ENCODE measurements at regions not wholly inside any gene's neighbourhood (a gene's known extent, or its start where the extent isn't known, plus 50 kb on each side); places are given as distances from the start of the nearest gene placed in this dataset.

DNA sequence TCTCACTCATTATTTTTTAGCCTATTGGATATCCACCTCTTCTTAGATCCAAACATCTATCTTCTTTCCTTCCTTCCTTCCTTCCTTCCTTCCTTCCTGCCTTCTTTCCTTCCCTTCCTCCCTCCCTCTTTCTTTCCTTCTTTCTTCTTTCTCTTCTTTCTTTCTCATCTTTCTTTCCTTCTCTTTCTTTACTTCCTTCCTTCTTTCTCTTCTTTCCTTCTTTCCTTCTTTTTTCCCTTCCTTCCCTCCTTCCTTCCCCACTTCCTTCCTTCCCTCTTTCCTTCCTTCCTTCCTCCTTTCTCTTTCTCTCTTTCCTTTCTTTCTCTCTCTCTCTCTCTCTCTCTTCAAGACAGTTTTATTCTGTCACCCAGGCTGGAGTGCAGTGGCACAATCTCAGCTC lies 1239.8 kb downstream of the PCDH7 start:
- H3F3A ChIP-seq (ENCODE audit: low read depth), result no peaks in the 10 kb centered on the region
- no peaks in the 10 kb centered on the region for H3K79me2 ChIP-seq (ENCODE audit: insufficient read depth, low read length)
- no peak overlapping the region for H2AFZ ChIP-seq (ENCODE audit: low read length)
- H4K20me1 ChIP-seq (ENCODE audit: insufficient read depth, low read length, poor library complexity, severe bottlenecking), result no peaks in the 10 kb centered on the region
- H3K27me3 ChIP-seq (ENCODE audit: insufficient read depth, low read length, poor library complexity, severe bottlenecking), result no peaks in the 10 kb centered on the region
- H3K36me3 ChIP-seq (ENCODE audit: insufficient read depth, low read length), result no peaks in the 10 kb centered on the region
- no peak overlapping the region for H3K4me3 ChIP-seq (ENCODE audit: low read length, poor library complexity, severe bottlenecking)
- TF ChIP-seq, protein P1, sequence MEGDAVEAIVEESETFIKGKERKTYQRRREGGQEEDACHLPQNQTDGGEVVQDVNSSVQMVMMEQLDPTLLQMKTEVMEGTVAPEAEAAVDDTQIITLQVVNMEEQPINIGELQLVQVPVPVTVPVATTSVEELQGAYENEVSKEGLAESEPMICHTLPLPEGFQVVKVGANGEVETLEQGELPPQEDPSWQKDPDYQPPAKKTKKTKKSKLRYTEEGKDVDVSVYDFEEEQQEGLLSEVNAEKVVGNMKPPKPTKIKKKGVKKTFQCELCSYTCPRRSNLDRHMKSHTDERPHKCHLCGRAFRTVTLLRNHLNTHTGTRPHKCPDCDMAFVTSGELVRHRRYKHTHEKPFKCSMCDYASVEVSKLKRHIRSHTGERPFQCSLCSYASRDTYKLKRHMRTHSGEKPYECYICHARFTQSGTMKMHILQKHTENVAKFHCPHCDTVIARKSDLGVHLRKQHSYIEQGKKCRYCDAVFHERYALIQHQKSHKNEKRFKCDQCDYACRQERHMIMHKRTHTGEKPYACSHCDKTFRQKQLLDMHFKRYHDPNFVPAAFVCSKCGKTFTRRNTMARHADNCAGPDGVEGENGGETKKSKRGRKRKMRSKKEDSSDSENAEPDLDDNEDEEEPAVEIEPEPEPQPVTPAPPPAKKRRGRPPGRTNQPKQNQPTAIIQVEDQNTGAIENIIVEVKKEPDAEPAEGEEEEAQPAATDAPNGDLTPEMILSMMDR (conservative IDR thresholded peaks at IDR 0.05; ENCODE audit: low read length), result no peak
- no peak for TF ChIP-seq EZH2phosphoT487 (IDR thresholded peaks at IDR 0.05; ENCODE audit: borderline replicate concordance)
- no peak overlapping the region for H3K4me2 ChIP-seq (ENCODE audit: low read depth, low read length, poor library complexity, severe bottlenecking)
- H3K9me3 ChIP-seq (ENCODE audit: insufficient read depth, low read depth, low read length), result no peaks in the 10 kb centered on the region
- H3K9ac ChIP-seq (ENCODE audit: low read depth, low read length, poor library complexity, severe bottlenecking), result no peak overlapping the region
- no peaks in the 10 kb centered on the region for H3K4me1 ChIP-seq (ENCODE audit: insufficient read depth, low read length, poor library complexity, severe bottlenecking)
- no peaks in the 10 kb centered on the region for H3K9me2 ChIP-seq (replicated peaks; ENCODE audit: low read depth, low read length)

DNA sequence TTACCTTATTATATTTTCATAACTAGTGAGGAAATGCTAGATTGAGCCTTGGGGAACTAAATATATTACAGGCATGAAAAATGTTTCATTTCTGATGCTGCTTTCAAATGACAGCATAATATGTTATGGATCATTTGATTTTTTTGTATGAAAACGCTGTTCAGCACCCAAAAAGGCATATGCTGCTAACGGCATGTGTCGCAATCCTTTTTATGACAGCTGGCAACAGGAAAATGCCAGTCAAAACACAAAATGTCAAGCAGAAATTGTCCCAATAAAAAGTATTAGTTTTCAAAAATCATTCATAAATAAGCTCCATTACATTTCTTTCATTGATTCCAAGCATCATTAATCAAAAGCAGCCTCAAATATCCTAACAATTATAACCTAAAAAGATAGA lies 1244.5 kb downstream of the PCDH7 start:
- H3K4me3 ChIP-seq (ENCODE audit: low read length, poor library complexity, severe bottlenecking), result no peak overlapping the region
- no peaks in the 10 kb centered on the region for H4K20me1 ChIP-seq (ENCODE audit: insufficient read depth, low read length, poor library complexity, severe bottlenecking)
- H3K4me2 ChIP-seq (ENCODE audit: low read depth, low read length, poor library complexity, severe bottlenecking), result no peak overlapping the region
- H2AFZ ChIP-seq (ENCODE audit: low read length), result no peak overlapping the region
- no peaks in the 10 kb centered on the region for H3K36me3 ChIP-seq (ENCODE audit: insufficient read depth, low read length)
- H3K9ac ChIP-seq (ENCODE audit: low read depth, low read length, poor library complexity, severe bottlenecking), result no peak overlapping the region
- no peaks in the 10 kb centered on the region for H3K9me2 ChIP-seq (replicated peaks; ENCODE audit: low read depth, low read length)
- H3K27me3 ChIP-seq (ENCODE audit: insufficient read depth, low read length, poor library complexity, severe bottlenecking), result no peaks in the 10 kb centered on the region
- TF ChIP-seq, protein P1 (conservative IDR thresholded peaks at IDR 0.05; ENCODE audit: low read length), result no peak
- TF ChIP-seq EZH2phosphoT487 (IDR thresholded peaks at IDR 0.05; ENCODE audit: borderline replicate concordance), result no peak
- no peaks in the 10 kb centered on the region for H3F3A ChIP-seq (ENCODE audit: low read depth)
- H3K79me2 ChIP-seq (ENCODE audit: insufficient read depth, low read length), result no peaks in the 10 kb centered on the region
- no peaks in the 10 kb centered on the region for H3K4me1 ChIP-seq (ENCODE audit: insufficient read depth, low read length, poor library complexity, severe bottlenecking)
- no peaks in the 10 kb centered on the region for H3K9me3 ChIP-seq (ENCODE audit: insufficient read depth, low read depth, low read length)

DNA sequence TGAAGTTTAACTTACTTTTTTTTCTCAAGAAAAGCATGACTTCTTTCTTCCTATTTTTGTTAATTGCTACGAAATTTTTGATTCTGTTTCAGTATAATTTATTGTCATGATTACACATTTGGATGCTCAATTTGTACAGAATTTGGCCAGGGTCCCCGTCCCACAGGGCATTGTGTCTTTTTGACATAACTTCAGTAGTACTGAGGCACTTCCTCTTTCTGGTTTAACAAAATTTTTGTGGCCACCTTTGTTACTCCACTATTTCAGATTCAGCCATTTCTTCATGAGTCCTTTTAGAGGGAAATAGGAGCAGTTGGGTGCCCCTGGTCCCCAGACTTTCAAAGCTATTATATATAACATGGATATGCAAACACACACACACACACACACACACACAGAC lies 1248.7 kb downstream of the PCDH7 start:
- no peaks in the 10 kb centered on the region for H3K9me2 ChIP-seq (replicated peaks; ENCODE audit: low read depth, low read length)
- H4K20me1 ChIP-seq (ENCODE audit: insufficient read depth, low read length, poor library complexity, severe bottlenecking), result no peaks in the 10 kb centered on the region
- H3F3A ChIP-seq (ENCODE audit: low read depth), result no peaks in the 10 kb centered on the region
- H3K36me3 ChIP-seq (ENCODE audit: insufficient read depth, low read length), result no peaks in the 10 kb centered on the region
- H3K9me3 ChIP-seq (ENCODE audit: insufficient read depth, low read depth, low read length), result no peaks in the 10 kb centered on the region
- H2AFZ ChIP-seq (ENCODE audit: low read length), result no peak overlapping the region
- H3K79me2 ChIP-seq (ENCODE audit: insufficient read depth, low read length), result no peaks in the 10 kb centered on the region
- no peaks in the 10 kb centered on the region for H3K4me1 ChIP-seq (ENCODE audit: insufficient read depth, low read length, poor library complexity, severe bottlenecking)
- no peak overlapping the region for H3K9ac ChIP-seq (ENCODE audit: low read depth, low read length, poor library complexity, severe bottlenecking)
- TF ChIP-seq, protein P1 (conservative IDR thresholded peaks at IDR 0.05; ENCODE audit: low read length), result no peak
- TF ChIP-seq EZH2phosphoT487 (IDR thresholded peaks at IDR 0.05; ENCODE audit: borderline replicate concordance), result no peak
- H3K4me2 ChIP-seq (ENCODE audit: low read depth, low read length, poor library complexity, severe bottlenecking), result no peak overlapping the region
- no peaks in the 10 kb centered on the region for H3K27me3 ChIP-seq (ENCODE audit: insufficient read depth, low read length, poor library complexity, severe bottlenecking)
- no peak overlapping the region for H3K4me3 ChIP-seq (ENCODE audit: low read length, poor library complexity, severe bottlenecking)

Data from Loucy (cell line).